ENCODE measurements at regions not wholly inside any gene's neighbourhood (a gene's known extent, or its start where the extent isn't known, plus 50 kb on each side); places are given as distances from the start of the nearest gene placed in this dataset.

- Histone ChIP-seq H3K36me3 (ENCODE audit: low read depth, missing control alignments) (no peaks in the 10 kb centered on the region), H3K27ac (no peak overlapping the region), H3K4me1 (peaks cover 10% of the 10 kb centered on the region), H3K4me3 (no peak overlapping the region), H3K27me3 (no peaks in the 10 kb centered on the region), H3K9me3 (no peaks in the 10 kb centered on the region)
- no peak for TF ChIP-seq CTCF (IDR thresholded peaks at IDR 0.05)
- TF ChIP-seq POLR2A (IDR thresholded peaks at IDR 0.05) = no peak
- 70 to 75% methylated on average over 2 of the region's 2 CpGs for WGBS, 2 donors
- no peak for DNase-seq
- intact Hi-C loops (cut with DNase I; ENCODE audit: low total_unique reads) = no loop called here
Observed at GRCh38 chr6:105626295-105627158, 223.6 kb upstream of the PREP start.

- Histone ChIP-seq H3K9me3 (no peaks in the 10 kb centered on the region), H3K4me3 (no peak overlapping the region), H3K27ac (no peak overlapping the region), H3K36me3 (ENCODE audit: low read depth, missing control alignments) (no peaks in the 10 kb centered on the region), H3K27me3 (no peaks in the 10 kb centered on the region), H3K4me1 (peaks cover 10% of the 10 kb centered on the region)
- TF ChIP-seq CTCF (IDR thresholded peaks at IDR 0.05) (no peak), POLR2A (IDR thresholded peaks at IDR 0.05) (no peak)
- no peak for DNase-seq
- intact Hi-C loops (cut with DNase I; ENCODE audit: low total_unique reads) = no loop called here
- 41 to 61% methylated on average over 3 of the region's 3 CpGs for WGBS, 2 donors
Observed at GRCh38 chr6:105624021-105624420, 221.1 kb upstream of the PREP start.

- no peaks in the 10 kb centered on the region for H3K36me3 ChIP-seq (ENCODE audit: low read depth, missing control alignments)
- 78 to 90% methylated on average over 3 of the region's 3 CpGs for WGBS, 2 donors
- no peaks in the 10 kb centered on the region for H3K9me3 ChIP-seq
- H3K27me3 ChIP-seq = no peaks in the 10 kb centered on the region
- H3K4me1 ChIP-seq = peaks cover 3% of the 10 kb centered on the region
- intact Hi-C loops (cut with DNase I; ENCODE audit: low total_unique reads) = no loop called here
- no peak overlapping the region for H3K27ac ChIP-seq
- no peak for TF ChIP-seq POLR2A (IDR thresholded peaks at IDR 0.05)
- TF ChIP-seq CTCF (IDR thresholded peaks at IDR 0.05) = no peak
- DNase-seq = no peak
- H3K4me3 ChIP-seq = no peak overlapping the region
Observed at GRCh38 chr6:105622226-105622625, 219.3 kb upstream of the PREP start.

- WGBS, 2 donors = 79 to 89% methylated on average over 6 of the region's 6 CpGs
- Histone ChIP-seq H3K36me3 (ENCODE audit: low read depth, missing control alignments) (no peaks in the 10 kb centered on the region), H3K9me3 (no peaks in the 10 kb centered on the region), H3K27me3 (no peaks in the 10 kb centered on the region), H3K4me3 (no peak overlapping the region), H3K27ac (no peak overlapping the region), H3K4me1 (peaks cover 3% of the 10 kb centered on the region)
- TF ChIP-seq CTCF (IDR thresholded peaks at IDR 0.05) = no peak
- TF ChIP-seq POLR2A (IDR thresholded peaks at IDR 0.05) = no peak
- intact Hi-C loops (cut with DNase I; ENCODE audit: low total_unique reads) = no loop called here
- DNase-seq = no peak
Observed at GRCh38 chr6:105621564-105622175, 218.8 kb upstream of the PREP start.

All from testis (tissue), 2 donors.